ENCODE measurements at regions not wholly inside any gene's neighbourhood (a gene's known extent, or its start where the extent isn't known, plus 50 kb on each side); places are given as distances from the start of the nearest gene placed in this dataset.
"Not testable (repeated sequence)": the region's sequence is repeated elsewhere in the genome, so short reads cannot be mapped to it uniquely, and the experiment has no call there.

- no peak overlapping the region for H3K27ac ChIP-seq
- TF ChIP-seq, protein P1, sequence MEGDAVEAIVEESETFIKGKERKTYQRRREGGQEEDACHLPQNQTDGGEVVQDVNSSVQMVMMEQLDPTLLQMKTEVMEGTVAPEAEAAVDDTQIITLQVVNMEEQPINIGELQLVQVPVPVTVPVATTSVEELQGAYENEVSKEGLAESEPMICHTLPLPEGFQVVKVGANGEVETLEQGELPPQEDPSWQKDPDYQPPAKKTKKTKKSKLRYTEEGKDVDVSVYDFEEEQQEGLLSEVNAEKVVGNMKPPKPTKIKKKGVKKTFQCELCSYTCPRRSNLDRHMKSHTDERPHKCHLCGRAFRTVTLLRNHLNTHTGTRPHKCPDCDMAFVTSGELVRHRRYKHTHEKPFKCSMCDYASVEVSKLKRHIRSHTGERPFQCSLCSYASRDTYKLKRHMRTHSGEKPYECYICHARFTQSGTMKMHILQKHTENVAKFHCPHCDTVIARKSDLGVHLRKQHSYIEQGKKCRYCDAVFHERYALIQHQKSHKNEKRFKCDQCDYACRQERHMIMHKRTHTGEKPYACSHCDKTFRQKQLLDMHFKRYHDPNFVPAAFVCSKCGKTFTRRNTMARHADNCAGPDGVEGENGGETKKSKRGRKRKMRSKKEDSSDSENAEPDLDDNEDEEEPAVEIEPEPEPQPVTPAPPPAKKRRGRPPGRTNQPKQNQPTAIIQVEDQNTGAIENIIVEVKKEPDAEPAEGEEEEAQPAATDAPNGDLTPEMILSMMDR (conservative IDR thresholded peaks at IDR 0.05) = no peak
These were observed 644.3 kb upstream of the LRRN3 start for GRCh38 chr7:110446658-110447057.

DNA sequence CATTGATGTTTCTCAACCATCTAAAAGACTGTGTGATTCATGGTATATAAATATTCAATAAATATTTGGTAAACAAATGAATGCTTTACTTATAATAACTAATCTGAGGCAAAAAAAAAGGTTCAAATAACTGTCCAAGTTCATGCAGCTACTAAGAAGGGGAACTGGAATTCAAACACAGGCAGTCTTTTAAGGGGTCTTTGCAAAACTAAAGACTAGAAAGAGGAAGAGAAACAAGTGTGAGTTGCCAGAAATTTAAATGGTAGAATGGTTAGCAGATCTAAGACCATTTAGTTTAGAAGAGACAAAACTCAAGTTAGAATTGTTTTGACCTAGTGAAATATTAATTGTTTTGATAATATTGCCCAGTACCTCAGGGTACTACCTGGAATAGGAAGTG is 642.0 kb upstream of the LRRN3 start:
- no peak overlapping the region for H3K27ac ChIP-seq
- TF ChIP-seq, protein P1 (conservative IDR thresholded peaks at IDR 0.05) = no peak

DNA sequence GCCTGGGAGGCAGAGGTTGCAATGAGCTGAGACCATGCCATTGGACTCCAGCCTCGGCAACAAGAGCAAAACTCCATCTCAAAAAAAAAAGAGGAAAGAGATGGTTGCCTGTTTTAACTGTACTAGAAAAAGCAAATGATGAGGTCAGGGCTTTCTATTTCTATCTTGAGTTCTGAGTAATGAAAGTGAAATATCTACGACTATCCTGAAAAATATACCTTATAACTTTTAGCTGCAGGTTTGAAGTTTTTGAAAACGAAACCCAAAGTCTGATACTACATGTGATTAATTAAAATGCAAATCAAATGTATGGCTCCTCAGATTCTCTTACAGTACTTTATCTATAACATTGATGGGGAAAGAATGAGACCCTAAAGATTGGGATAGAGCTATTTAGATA is 636.2 kb upstream of the LRRN3 start:
- H3K27ac ChIP-seq = no peak overlapping the region
- TF ChIP-seq, protein P1 (conservative IDR thresholded peaks at IDR 0.05) = no peak

DNA sequence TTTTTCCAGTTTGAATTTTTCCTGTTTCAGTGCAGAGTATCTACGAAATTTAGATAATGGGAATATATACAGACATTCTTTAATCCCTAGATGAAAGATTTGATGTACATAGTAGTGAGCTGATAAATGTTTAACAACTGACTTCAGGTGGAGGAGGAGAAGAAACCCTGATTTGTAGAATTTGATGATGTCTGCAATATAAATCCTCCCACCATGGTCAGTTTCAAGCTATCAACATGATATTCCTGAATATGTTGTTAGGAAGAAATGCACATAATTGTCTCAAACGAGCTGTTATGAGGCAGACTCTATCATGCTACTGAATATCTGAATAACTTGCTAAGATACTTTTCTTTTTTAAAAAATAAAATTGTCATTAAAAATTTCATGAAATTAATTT is 629.3 kb upstream of the LRRN3 start:
- TF ChIP-seq, protein P1 (conservative IDR thresholded peaks at IDR 0.05) = no peak

DNA sequence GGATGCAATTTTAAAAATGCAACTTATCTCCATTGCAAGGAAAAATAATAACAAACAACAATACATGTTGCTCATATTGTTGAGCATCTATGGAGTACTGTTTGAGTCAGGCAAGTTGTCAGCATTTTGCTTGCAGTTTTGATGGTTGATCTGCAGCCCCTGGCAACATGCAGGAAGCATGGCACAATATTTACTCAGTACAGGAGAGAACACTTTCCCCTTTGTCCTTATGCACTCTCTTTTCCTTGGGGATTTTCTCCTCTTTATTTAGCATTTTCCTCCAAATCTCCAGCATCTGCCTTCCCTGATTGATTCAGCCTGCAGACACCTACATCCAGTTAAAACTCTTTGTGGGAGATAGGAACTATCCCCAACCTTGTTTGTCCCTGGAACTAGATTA is 620.5 kb upstream of the LRRN3 start:
- TF ChIP-seq, protein P1 (conservative IDR thresholded peaks at IDR 0.05) = no peak

More for the DNA sequence above, 629.3 kb upstream of the LRRN3 start:
- no peak overlapping the region for H3K27ac ChIP-seq

GRCh38 chr7:110472419-110472818 is 618.5 kb upstream of the LRRN3 start:
- H3K27ac ChIP-seq = not testable (repeated sequence)

More for the DNA sequence above, 620.5 kb upstream of the LRRN3 start:
- no peak overlapping the region for H3K27ac ChIP-seq

GRCh38 chr7:110480964-110481363 is 610.0 kb upstream of the LRRN3 start:
- TF ChIP-seq, protein P1 (conservative IDR thresholded peaks at IDR 0.05) = no peak
- no peak overlapping the region for H3K27ac ChIP-seq

GRCh38 chr7:110483553-110483952 is 607.4 kb upstream of the LRRN3 start:
- H3K27ac ChIP-seq = no peak overlapping the region
- TF ChIP-seq, protein P1 (conservative IDR thresholded peaks at IDR 0.05) = no peak

Measured in VCaP (cell line).